ENCODE measurements at regions not wholly inside any gene's neighbourhood (a gene's known extent, or its start where the extent isn't known, plus 50 kb on each side); places are given as distances from the start of the nearest gene placed in this dataset.

- H3K27me3 ChIP-seq (ENCODE audit: insufficient read depth, poor library complexity, severe bottlenecking) = no peaks in the 10 kb centered on the region
- no peak for TF ChIP-seq CTCF (IDR thresholded peaks at IDR 0.05; ENCODE audit: poor library complexity, severe bottlenecking)
- H3K4me1 ChIP-seq (ENCODE audit: insufficient read depth, poor library complexity, severe bottlenecking) = no peaks in the 10 kb centered on the region
- no peaks in the 10 kb centered on the region for H3K36me3 ChIP-seq (ENCODE audit: low read depth)
- ATAC-seq (ENCODE audit: low read depth) (no peak), DNase-seq (ENCODE audit: low spot score) (no peak)
- no peak overlapping the region for H3K4me3 ChIP-seq (ENCODE audit: severe bottlenecking)
- H3K27ac ChIP-seq (ENCODE audit: poor library complexity, severe bottlenecking) = no peak overlapping the region
- no peaks in the 10 kb centered on the region for H3K9me3 ChIP-seq (ENCODE audit: severe bottlenecking)
Measured at GRCh38 chr2:41949091-41949882, 98.5 kb upstream of the PKDCC start.

GRCh38 chr2:41949883-41950665, 97.7 kb upstream of the PKDCC start:
- H3K27me3 ChIP-seq (ENCODE audit: insufficient read depth, poor library complexity, severe bottlenecking) = no peaks in the 10 kb centered on the region
- H3K4me3 ChIP-seq (ENCODE audit: severe bottlenecking) = no peak overlapping the region
- H3K36me3 ChIP-seq (ENCODE audit: low read depth) = no peaks in the 10 kb centered on the region
- H3K9me3 ChIP-seq (ENCODE audit: severe bottlenecking) = no peaks in the 10 kb centered on the region
- H3K4me1 ChIP-seq (ENCODE audit: insufficient read depth, poor library complexity, severe bottlenecking) = no peaks in the 10 kb centered on the region
- ATAC-seq (ENCODE audit: low read depth) (no peak), DNase-seq (ENCODE audit: low spot score) (no peak)
- TF ChIP-seq CTCF (IDR thresholded peaks at IDR 0.05; ENCODE audit: poor library complexity, severe bottlenecking) = no peak
- no peak overlapping the region for H3K27ac ChIP-seq (ENCODE audit: poor library complexity, severe bottlenecking)

- Histone ChIP-seq H3K27ac (ENCODE audit: poor library complexity, severe bottlenecking) (no peak overlapping the region), H3K4me1 (ENCODE audit: insufficient read depth, poor library complexity, severe bottlenecking) (no peaks in the 10 kb centered on the region), H3K36me3 (ENCODE audit: low read depth) (no peaks in the 10 kb centered on the region), H3K27me3 (ENCODE audit: insufficient read depth, poor library complexity, severe bottlenecking) (no peaks in the 10 kb centered on the region), H3K9me3 (ENCODE audit: severe bottlenecking) (no peaks in the 10 kb centered on the region), H3K4me3 (ENCODE audit: severe bottlenecking) (no peak overlapping the region)
- ATAC-seq (ENCODE audit: low read depth) (no peak), DNase-seq (ENCODE audit: low spot score) (no peak)
- no peak for TF ChIP-seq CTCF (IDR thresholded peaks at IDR 0.05; ENCODE audit: poor library complexity, severe bottlenecking)
Measured at GRCh38 chr2:41950666-41950960, 97.2 kb upstream of the PKDCC start.

- no peak for DNase-seq (ENCODE audit: low spot score)
- no peak overlapping the region for H3K4me3 ChIP-seq (ENCODE audit: severe bottlenecking)
- no peak overlapping the region for H3K27ac ChIP-seq (ENCODE audit: poor library complexity, severe bottlenecking)
- no peak for TF ChIP-seq CTCF (IDR thresholded peaks at IDR 0.05; ENCODE audit: poor library complexity, severe bottlenecking)
- no peaks in the 10 kb centered on the region for H3K4me1 ChIP-seq (ENCODE audit: insufficient read depth, poor library complexity, severe bottlenecking)
- ATAC-seq (ENCODE audit: low read depth) = no peak; the same call in 2 of the 3 replicates
- H3K9me3 ChIP-seq (ENCODE audit: severe bottlenecking) = no peaks in the 10 kb centered on the region
- no peaks in the 10 kb centered on the region for H3K36me3 ChIP-seq (ENCODE audit: low read depth)
- H3K27me3 ChIP-seq (ENCODE audit: insufficient read depth, poor library complexity, severe bottlenecking) = no peaks in the 10 kb centered on the region
Measured at GRCh38 chr2:41954304-41955291, 93.2 kb upstream of the PKDCC start.

All from RWPE2 (cell line).